B cell (primary cell): ENCODE measurements at regions not wholly inside any gene's neighbourhood (a gene's known extent, or its start where the extent isn't known, plus 50 kb on each side); places are given as distances from the start of the nearest gene placed in this dataset.

Source experiments
- EZH2 ChIP-seq: IDR thresholded peaks from 2 replicates; pipeline ENCODE4 v1.6.1; 2012; ENCODE audit warnings: borderline replicate concordance, low read depth, mild to moderate bottlenecking, moderate library complexity, low read length; ENCODE audit not compliant: insufficient read depth, poor library complexity, severe bottlenecking
- TF ChIP-seq, protein P1 (sequence below): fragments of 200-600 bp; IDR thresholded peaks from one replicate; pipeline ENCODE4 v1.8.0; 2022; ENCODE audit warnings: antibody characterized with exemption, mild to moderate bottlenecking

- TF ChIP-seq EZH2 = no peak
- TF ChIP-seq, protein P1, sequence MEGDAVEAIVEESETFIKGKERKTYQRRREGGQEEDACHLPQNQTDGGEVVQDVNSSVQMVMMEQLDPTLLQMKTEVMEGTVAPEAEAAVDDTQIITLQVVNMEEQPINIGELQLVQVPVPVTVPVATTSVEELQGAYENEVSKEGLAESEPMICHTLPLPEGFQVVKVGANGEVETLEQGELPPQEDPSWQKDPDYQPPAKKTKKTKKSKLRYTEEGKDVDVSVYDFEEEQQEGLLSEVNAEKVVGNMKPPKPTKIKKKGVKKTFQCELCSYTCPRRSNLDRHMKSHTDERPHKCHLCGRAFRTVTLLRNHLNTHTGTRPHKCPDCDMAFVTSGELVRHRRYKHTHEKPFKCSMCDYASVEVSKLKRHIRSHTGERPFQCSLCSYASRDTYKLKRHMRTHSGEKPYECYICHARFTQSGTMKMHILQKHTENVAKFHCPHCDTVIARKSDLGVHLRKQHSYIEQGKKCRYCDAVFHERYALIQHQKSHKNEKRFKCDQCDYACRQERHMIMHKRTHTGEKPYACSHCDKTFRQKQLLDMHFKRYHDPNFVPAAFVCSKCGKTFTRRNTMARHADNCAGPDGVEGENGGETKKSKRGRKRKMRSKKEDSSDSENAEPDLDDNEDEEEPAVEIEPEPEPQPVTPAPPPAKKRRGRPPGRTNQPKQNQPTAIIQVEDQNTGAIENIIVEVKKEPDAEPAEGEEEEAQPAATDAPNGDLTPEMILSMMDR = no peak
Observed at GRCh38 chr9:25543806-25544205, 134.4 kb downstream of the TUSC1 start.
